ENCODE measurements at regions not wholly inside any gene's neighbourhood (a gene's known extent, or its start where the extent isn't known, plus 50 kb on each side); places are given as distances from the start of the nearest gene placed in this dataset.

- TF ChIP-seq CTCF (IDR thresholded peaks at IDR 0.05) (no peak), POLR2A (IDR thresholded peaks at IDR 0.05) (no peak)
These were observed 69.3 kb upstream of the CTSC start for GRCh38 chr11:88406876-88407275.

Data from thyroid gland (tissue), 4 donors.